GM18498 (cell line): ENCODE measurements at regions not wholly inside any gene's neighbourhood (a gene's known extent, or its start where the extent isn't known, plus 50 kb on each side); places are given as distances from the start of the nearest gene placed in this dataset.
A peak's percentile ranks its signal among the peaks of the same experiment; 100 is the strongest.

Source experiments
- ATAC-seq: cut with Tn5 transposase; IDR thresholded peaks from one replicate; pipeline ENCODE4 v1.9.1; 2021; ENCODE audit warnings: mild to moderate bottlenecking, moderate library complexity; ENCODE audit not compliant: unreplicated experiment

DNA sequence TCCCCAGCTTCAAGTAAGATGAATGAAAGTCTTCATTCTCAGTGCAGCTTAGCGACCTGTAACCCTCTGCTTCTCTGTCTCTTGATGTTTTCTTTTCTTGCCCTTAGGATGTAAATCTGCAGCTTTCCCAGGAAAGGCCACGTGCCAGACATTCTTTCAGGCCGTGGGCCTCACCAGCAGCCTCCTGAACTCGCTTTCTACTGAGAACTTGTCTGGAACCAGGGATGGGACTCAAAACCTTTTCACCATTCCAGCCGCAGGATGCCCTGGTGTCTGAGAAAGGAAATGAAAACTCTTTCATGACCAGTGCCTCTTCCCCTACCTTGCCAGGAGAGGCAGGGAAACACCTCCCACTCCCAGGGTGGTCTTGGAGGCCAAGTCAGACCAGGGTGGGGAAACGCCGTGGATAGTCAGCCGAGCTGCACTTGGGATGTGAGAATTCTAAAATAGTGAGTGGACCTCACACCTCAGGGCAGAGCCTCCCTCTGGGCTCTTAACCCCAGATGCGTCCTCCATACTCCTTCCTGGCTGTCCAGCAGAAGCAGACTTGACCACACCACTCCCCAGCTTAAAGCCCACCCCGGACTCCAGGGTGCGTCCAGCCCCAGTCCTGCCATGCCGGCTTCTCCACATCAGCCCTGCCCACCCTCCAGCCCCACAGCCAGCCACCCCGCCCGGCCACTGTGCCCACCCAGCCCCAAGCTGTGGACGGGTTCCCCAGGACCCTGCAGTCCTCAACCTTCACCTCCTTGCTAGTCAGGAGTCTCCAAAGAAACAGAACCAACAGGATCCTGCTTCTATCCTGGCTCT lies 115.5 kb downstream of the TWIST2 start:
- ATAC-seq, result no peak

DNA sequence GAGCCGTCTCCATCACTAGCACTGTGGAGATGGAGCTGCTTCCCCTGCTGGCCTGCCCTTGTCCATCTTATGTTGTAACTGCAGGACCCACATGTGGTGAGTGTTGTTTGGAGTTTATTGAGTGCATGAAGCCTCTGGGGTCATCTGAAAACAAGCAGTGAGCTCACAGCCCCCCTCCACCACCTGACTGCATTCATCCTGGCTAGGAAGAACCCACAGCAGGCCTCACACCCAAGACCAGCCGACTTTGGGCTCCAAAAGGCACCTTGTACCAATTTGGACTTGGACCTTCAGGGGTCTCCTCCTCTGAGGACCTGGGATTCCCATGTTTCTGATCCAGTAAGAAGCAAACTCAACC lies 116.1 kb downstream of the TWIST2 start:
- no peak for ATAC-seq

DNA sequence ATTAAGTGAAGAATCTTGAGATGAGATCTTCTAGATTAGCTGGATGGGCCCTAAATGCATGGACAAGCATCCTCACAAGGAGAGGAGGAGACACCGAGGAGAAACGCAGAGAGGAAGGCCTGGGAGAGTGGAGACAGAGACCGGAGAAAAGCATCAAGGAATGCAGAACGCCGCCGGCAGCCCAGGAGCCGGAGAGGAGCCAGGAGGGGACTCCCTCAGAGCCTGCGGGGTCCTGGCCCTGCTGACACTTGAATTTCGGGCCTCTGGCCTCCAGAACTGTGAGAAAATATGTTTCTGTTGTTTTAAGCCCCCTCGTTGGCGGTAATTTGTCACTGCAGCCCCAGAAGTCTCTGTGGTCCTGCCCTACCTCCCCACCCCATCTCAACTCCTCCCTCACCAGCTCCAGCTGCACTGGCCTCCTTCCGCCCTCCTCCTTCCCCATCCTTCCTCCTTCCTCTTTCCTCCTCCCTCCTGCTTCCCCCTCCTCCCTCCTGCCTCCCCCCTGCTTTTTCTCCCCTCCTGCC lies 116.7 kb downstream of the TWIST2 start:
- no peak for ATAC-seq

DNA sequence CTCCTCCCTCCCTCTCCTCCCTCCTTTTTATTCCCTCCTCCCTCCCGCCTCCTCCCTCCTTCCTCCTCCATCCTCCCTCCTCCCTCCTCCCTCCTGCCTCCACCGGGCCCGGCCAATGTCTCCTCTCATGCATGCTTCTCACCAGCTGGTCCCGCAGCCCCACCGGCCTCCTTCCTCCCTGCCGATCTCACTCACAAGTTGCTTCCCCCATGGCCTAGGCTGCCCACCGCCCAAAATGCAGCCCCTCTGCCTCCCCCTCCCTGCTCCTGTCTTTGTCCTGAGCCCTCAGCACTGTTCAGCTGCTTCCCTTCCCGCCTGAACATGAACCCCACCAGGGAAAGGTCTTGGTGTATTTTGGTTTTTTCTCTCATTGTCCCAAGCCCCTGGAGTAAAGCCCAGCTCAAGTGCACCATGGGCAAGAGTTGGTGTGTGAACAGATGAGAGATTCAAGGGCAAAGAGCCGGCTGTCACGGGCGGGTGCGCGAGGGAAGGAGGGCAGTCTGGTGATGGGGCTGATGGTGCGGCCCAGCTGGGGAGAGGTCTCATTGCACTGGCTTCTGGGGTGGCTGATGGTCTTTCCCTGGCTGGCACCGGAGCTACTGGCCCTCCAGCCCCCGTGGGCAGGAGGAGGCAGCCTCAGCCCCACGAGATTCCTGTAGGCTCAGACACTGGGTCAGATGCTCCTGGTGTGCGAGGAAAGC lies 117.6 kb downstream of the TWIST2 start:
- ATAC-seq, result no peak

DNA sequence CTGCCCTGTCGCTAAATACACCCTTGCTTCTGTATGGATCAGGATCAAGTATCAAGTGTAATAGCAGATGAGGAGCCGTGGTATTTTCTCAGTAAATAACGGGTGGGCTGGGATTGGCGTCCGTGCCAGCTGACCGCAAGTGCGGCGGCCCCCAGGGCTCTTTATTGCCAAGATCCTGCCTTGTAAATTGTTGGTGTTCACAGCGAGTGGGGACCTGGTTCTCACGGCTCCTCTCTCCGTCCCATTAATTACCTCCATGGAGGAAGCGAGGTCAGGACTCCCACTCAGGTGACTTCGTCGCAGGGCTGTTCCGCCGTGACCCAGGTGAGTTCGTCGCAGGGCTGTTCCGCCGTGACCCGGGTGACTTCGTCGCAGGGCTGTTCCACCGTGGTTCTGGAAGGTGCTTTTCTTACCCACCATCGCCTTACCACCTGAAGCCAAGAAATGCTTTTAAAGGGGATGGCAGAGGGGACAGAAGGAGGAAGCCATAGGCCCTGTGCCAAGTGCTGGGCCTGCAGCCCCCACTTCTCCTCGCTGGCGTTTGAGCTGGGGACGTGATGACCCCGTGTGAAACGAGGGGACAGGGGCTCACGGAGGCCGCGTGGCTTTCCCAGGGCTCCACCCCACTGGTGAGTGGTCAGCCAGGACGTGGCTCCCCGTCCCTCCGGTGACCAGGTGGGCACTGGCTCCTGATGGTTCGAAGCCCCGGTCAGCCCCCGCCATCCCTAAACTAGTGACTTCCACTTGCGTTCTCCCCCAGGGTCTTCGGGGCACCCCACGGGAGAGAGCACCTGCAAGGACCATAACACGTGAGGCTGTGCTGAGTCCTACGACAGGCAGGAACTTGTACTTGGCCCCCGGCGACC lies 118.4 kb downstream of the TWIST2 start:
- no peak for ATAC-seq

DNA sequence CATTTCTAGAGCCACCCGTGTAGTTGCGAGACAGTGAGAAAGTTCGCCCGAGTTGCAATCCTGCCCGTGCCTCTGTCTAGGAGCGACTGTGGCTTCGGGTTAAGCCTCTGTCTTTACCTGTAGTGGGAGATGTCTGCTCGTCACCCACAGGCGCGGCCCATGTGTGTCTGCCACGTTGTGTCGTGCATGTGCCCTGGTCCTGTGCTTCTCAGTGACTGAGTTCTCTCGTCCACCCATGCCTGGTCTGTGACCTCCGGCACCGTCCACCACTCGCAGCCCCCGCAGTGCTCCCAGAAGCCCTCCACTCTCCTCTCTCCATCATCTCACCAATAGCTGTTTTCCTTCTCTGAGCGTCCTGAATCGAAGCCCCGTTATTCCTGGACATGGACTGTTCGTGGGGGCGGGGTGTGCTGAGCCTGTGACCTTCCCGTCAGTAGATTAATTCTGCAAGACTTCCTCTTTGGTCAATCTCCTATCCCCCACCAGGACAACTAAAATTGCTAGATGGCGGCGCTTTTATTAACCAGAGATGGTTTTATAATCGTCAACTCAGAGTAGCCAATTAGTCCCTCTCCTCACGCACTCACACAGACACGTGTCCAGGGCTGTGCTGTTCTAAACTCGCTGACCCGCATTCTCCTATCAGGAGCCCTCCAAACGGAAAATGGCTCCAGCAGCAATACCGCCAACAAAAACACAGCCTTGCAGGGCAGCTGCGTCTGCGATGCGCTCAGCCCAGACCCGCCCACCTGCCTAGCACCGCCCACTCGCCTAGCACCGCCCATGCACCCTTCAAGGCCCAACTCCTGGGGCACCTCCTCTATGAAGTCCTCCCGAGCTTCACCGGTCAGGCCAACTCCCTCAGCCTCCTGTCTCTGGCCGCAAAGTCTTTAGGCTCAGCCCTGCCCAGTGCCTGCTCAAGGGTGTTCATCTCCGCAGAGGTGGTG lies 119.4 kb downstream of the TWIST2 start:
- no peak for ATAC-seq

DNA sequence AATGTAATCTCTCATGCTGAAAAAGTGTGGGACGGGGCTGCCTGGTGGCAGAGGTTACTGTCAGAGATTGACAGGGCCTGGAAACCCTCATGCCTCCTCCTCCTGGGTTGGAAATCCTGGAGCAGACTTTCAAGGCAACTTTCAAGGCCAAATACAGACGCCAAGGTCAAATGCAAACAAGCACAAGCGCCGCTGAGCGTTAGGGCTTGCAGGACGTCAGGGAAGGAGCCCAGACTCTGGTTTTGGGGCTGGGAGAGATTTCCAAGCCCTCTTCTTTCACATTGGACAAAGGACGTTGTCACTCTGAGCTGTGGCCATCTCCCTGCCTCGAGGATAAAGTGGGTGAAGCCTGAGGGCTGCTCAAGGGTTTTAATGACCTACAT lies 120.1 kb downstream of the TWIST2 start:
- ATAC-seq, result no peak

DNA sequence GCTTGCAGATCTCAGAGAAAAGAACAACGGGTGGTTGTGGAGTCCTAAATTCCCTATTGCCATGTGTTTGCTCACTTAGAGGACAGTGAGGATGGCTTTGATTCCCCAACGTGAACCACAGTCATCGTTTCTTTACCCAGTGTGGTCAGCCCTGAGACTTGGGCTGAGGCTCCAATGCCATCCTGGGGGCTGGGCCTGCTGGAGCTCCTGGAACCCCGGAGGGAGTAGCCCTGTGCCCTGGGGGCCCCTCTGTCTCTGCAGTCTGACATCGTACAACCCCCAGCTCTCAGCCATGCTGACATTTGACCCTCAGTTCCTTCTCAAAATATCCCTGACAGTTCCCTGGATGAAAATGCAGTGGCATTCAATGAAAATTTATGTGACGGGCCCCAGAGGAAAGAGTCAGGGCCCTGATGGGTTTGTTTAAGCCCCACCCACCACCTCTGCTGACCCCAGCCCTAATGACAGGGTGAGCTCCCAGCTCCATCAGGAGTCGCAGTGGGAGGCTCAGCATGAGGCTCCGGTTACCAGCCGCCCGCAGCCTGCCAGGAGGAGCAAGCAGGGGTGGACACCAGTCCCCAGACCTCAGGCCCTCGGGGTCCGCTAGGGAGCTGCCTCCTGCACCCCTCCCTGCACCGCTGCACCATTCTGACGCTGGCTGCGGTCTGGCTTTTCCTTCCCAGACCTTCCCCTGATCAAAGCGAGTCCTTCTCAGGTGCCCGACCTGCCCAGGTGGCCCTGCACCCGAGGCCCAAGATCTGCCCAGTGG lies 120.9 kb downstream of the TWIST2 start:
- ATAC-seq, result no peak

DNA sequence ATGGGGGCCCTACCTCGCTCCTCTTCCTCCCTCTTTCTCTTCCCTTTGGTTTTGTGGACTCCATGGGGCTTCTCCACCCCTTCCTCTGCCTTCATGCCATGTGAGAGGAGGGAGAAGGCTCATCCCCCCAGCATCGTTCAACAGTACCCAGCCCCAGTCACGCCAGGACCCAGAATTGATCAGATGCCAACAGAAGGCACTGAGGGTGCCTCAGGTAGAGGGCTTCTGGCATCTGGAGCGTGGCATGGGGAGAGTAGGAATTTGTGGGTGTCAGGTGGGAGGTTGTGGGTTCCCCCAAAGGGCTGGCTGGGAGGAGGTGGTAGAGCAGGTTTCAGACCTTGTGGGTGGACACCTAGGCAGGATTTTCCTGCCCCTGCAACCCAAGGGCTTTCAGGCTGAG lies 122.0 kb downstream of the TWIST2 start:
- no peak for ATAC-seq

DNA sequence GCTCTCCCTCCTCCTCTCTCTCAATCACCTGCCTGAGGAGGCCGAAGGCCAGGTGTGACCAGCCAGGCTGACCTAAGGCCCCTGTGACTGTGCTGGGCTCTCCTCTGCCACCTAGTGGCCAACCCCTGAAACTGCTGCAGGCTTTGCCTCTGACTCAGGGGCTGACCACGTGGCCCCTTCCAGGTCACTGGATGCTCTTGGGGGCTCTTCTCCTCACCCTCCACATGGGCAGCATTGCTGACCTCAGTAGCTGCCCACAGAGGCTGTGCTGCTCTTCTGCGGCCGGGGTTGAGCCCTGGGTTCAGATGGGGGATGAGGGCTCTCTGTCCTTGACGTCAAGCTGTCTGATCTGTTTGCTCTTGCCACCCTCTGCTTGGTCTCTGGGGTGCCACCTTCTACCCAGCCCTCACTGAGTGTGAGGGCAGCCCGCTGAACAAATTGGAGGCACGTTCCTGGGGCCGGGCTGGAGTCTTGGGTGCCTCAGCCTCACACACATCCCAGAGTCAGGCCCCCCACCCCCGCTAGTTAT lies 122.7 kb downstream of the TWIST2 start:
- ATAC-seq, result peak; percentile 62

DNA sequence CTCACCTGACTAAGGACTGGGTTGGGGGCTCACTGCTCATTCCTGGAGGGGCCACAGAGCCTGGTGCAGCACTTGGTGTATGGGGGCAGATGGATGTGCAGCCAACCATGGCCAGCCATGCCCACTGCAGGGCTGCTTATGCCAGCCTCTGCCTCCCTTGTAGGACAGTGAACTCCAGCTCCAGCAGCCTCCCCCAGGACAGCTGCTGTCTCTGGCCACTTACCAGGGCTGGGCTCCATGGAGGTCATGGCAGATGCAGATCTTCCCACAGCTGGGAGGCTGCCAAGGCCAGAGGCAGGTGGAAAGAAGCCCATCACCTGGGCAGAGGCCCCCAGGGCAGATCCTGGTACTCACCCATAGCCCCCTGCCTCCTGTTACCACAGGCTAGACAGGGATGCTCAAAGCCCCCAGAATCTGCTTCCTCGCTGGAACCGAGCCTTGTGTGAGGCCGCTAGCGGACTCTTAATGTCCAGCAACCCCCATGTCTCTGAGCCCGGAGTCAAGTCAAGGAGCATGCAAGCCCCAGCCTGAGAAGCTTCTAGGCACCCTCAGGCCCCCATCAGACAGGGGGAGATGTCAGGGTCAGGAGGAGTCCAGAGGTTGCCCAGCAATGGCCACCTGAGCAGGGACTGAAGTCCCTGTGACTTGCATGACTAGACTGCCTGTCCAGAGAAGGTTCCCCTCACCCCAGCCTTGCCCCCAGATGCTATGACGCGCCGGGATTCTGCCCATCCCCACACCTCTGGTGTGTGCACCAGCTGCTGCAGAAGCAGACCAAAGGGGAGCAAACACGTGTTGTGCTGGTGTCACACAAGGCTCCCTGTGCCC lies 123.6 kb downstream of the TWIST2 start:
- no peak for ATAC-seq

DNA sequence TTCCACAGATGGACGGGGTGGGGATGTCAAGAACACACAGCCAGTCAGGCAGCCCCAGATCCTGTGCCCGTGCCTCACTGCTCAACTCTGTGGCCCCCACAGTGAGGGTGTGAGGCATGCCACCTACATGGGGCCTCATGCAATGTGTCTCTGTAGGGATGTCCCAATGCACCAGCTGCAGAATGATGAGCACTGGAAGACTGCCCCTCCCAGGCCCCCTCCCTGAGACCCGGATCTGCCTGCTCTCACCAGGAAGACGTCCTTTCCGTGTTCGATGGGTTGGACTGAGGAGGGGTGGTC lies 124.2 kb downstream of the TWIST2 start:
- ATAC-seq, result no peak

DNA sequence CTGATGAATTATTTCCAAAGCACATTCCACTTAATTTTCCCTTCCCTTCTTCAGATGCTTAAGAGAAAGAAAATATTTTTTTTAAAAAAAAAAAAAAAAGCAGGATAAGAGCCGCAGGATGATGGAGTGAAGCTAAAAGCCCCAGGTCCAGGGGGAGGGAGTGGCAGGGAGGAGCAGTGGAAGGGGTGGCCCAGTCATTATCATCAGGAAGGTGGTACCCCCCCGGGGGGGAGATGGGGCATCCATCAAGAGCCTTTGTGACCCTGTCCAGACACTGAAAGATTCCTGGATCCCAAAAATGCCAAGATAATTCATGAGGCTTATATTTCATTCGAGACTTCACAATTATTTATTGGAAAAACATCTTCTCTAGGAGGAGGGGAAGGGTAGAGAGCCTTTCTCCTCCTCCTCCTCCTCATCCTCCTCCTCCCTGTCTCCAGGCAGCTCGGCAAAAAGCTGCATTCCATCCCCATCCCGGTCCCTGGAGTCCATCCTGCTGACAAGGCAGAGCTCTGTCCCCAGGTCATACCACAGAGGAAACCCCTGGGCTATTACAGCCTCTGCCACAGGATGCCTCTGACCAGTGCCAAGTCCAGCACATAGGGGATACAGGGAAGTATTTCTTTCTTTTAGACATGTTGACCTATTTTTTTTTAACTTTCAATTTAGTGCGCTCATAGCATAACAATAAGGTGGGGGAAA lies 125.3 kb downstream of the TWIST2 start:
- no peak for ATAC-seq

DNA sequence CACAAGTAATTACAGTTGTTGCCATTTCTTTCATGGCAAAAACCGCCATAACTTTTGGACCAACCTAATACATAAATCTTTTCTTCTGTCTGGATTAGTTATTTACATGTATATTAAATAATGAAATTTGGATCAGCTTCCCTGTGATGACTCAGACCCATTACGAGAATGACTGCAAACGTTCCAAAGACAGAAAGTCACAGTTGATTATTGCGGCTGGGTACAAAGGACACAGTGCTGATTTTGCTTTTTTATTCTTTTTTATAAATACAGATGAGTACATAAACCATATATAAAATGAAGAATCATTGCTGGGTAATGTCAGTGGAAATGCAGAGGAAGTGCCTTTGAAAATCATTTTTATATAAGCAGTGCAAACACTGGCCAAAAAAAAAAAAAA lies 126.2 kb downstream of the TWIST2 start:
- ATAC-seq, result no peak

DNA sequence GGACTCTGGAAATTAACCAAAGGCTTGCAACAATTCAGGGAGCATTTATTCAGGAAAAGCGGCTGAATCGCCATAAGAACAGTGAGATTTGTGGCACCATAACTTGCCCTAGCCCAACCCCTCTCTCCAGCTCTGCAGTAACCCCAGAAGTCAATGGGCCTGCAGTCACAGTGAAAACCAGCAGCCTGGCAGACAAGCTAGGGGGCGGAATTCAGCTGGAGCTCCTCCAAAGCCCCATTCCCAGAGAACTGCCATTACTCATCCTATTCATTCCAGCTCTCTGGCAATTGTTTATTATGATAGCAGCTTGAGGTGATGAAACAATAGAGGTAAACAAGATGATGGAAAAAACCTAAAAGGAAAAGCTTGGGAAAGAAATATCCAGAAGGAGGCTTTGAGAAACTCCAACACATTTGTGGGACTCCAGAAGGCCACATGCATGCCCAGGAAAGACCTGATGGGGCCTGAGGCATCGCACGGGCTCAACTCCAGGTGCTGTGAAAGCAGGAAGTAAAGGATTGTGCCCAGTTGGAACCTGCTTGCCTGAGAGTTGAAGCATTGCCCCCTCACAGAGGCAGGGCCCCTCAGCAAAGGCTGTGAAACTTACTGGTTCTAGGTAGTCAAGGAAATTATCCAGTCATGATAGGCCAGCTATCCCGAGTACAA lies 126.7 kb downstream of the TWIST2 start:
- ATAC-seq, result no peak

DNA sequence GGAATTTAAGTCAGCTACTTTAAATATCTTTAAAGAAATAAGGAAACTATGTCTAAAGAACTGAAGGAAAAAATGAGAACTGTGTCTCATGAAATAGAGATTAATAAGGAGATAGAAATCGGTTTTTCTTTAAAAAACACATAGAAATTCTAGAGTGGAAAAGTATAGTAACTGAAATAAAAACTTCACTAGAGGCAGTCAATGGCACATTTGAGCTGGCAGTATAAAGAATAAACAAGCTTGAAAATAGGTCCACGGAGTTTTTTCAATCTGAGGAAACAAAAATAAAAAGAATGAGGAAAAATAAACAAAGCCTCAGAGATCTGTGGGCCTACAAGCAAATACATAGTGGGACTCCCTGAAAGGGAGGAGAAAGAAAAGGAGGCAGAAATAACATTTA lies 127.5 kb downstream of the TWIST2 start:
- no peak for ATAC-seq

DNA sequence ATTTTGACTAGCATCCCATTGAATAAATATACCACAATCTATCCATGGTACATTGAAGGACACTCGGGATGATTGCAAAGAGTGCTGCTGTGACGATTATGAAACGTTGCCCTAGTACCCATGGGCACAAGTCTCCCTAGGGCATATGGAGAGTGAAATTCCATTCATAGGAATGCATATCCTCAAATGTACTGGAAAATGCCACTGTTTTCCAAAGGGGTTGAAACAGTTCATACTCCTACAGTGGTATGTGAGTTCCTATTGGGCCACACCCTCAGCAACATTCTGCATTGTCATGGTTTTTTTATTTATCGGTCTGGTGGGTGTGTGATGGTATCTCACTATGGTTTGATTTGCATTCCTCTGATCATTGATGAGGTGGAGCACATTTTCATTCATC lies 130.6 kb downstream of the TWIST2 start:
- no peak for ATAC-seq

DNA sequence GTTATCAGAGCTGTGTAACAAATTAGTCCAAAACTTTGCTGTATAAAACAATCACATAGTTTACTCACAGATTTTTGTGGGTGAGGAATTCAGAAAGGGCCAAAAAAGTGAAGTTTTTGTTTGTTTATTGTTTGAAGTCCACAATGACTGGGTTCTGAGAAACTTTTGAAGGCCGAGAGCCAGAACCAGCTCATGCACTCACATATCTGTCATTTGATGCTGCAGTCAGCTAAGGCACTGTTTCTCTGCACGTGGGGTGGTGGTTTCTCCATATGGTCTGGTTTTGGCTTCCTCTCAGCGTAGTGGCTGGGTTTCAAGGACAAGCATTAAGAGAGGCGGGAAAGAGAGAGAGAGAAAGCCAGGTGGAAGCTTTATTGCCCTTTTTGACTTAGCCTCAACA lies 131.8 kb downstream of the TWIST2 start:
- ATAC-seq, result no peak
